ENCODE measurements at regions not wholly inside any gene's neighbourhood (a gene's known extent, or its start where the extent isn't known, plus 50 kb on each side); places are given as distances from the start of the nearest gene placed in this dataset.

DNA sequence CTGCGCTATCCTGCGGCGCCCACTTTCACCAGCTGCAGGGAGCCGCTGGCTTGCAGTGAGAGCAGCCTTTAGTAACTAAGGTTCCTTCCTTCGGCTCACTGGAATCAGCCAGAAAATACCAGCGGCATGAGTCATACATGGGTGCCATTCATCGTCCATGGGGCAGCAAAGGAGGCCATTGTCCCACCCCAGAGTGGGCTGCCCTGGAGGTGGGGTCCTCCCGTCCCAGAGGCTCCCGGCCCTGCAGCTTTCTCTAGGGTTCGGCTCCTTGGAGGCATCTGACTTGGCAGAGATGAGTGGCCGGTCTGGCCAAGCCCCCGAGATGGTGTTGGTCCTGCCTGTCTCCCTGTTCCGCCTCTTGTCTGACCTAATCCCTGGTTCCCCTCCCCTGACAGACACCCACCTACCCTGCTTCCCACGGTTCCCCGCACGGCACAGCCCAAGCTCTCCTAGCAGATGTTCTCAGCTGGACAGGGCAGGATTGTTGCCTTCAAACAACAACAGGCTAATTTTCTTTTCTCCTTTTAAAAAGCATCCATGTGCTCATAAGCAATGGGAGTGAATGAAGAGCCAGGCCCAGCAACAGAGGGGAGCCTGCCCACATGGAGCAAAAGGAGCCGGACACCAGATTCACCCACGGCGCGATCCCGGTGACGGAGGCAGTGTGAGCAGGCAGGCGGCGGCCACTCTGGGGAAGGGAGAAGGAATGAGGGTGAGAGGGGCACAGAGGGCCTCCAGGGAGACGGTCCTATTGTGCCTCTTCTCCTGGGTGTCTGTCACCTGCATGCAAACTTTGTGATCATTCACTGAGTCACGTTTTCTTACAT is 97.0 kb upstream of the COL5A1 start:
- no peaks in the 10 kb centered on the region for H4K20me1 ChIP-seq (ENCODE audit: control insufficient read depth, extremely low read depth, insufficient read depth, low read length)
- H3K79me2 ChIP-seq (ENCODE audit: control insufficient read depth, insufficient read depth, low read length): no peaks in the 10 kb centered on the region
- no peaks in the 10 kb centered on the region for H3K36me3 ChIP-seq (ENCODE audit: control insufficient read depth, insufficient read depth, low read length)
- peak; percentile 76 to 91 for DNase-seq (ENCODE audit: low read depth in 2 of 2)
- H3K4me2 ChIP-seq (ENCODE audit: extremely low read depth, insufficient read depth, low read length): peak overlapping the region; percentile 46
- no peak overlapping the region for H3K9ac ChIP-seq (ENCODE audit: insufficient read depth, low read length)
- H2AFZ ChIP-seq (ENCODE audit: low read length): peak overlapping the region; percentile 25
- H3K27me3 ChIP-seq (ENCODE audit: control insufficient read depth, insufficient read depth, low read length): no peaks in the 10 kb centered on the region
- no peak overlapping the region for H3K4me3 ChIP-seq (replicated peaks in 1 of 4; ENCODE audit: control extremely low read depth in 1 of 4, insufficient read depth in 1 of 4, low read depth in 3 of 4, low read length in 4 of 4)
- peaks cover 11% of the 10 kb centered on the region for H3K4me1 ChIP-seq (ENCODE audit: control insufficient read depth, extremely low read depth, insufficient read depth, low read length)
- TF ChIP-seq CTCF (conservative IDR thresholded peaks at IDR 0.05 in 1 of 2, IDR thresholded peaks at IDR 0.05 in 1 of 2; ENCODE audit: low read depth in 1 of 2, low read length in 2 of 2) (no peak), EZH2 (IDR thresholded peaks at IDR 0.05; ENCODE audit: low read length, missing control alignments) (no peak)
- peak overlapping the region; percentile 15 for H3K27ac ChIP-seq (ENCODE audit: insufficient read depth, low read length)
- H3K9me3 ChIP-seq (ENCODE audit: control insufficient read depth, insufficient read depth, low read depth, low read length): no peaks in the 10 kb centered on the region

GRCh38 chr9:134545215-134545542 is 96.4 kb upstream of the COL5A1 start:
- Histone ChIP-seq H3K27me3 (ENCODE audit: control insufficient read depth, insufficient read depth, low read length) (no peaks in the 10 kb centered on the region), H4K20me1 (ENCODE audit: control insufficient read depth, extremely low read depth, insufficient read depth, low read length) (no peaks in the 10 kb centered on the region), H3K79me2 (ENCODE audit: control insufficient read depth, insufficient read depth, low read length) (no peaks in the 10 kb centered on the region), H3K9ac (ENCODE audit: insufficient read depth, low read length) (peak overlapping the region; percentile 33), H3K4me3 (replicated peaks in 1 of 4; ENCODE audit: control extremely low read depth in 1 of 4, insufficient read depth in 1 of 4, low read depth in 3 of 4, low read length in 4 of 4) (no peak overlapping the region), H3K4me1 (ENCODE audit: control insufficient read depth, extremely low read depth, insufficient read depth, low read length) (peaks cover 11% of the 10 kb centered on the region), H3K36me3 (ENCODE audit: control insufficient read depth, insufficient read depth, low read length) (no peaks in the 10 kb centered on the region), H2AFZ (ENCODE audit: low read length) (no peak overlapping the region), H3K4me2 (ENCODE audit: extremely low read depth, insufficient read depth, low read length) (peak overlapping the region; percentile 33), H3K27ac (ENCODE audit: insufficient read depth, low read length) (peak overlapping the region; percentile 74), H3K9me3 (ENCODE audit: control insufficient read depth, insufficient read depth, low read depth, low read length) (no peaks in the 10 kb centered on the region)
- TF ChIP-seq EZH2 (IDR thresholded peaks at IDR 0.05; ENCODE audit: low read length, missing control alignments) (no peak), CTCF (conservative IDR thresholded peaks at IDR 0.05 in 1 of 2, IDR thresholded peaks at IDR 0.05 in 1 of 2; ENCODE audit: low read depth in 1 of 2, low read length in 2 of 2) (no peak)
- peak; percentile 29 to 34 for DNase-seq (ENCODE audit: low read depth in 2 of 2)

DNA sequence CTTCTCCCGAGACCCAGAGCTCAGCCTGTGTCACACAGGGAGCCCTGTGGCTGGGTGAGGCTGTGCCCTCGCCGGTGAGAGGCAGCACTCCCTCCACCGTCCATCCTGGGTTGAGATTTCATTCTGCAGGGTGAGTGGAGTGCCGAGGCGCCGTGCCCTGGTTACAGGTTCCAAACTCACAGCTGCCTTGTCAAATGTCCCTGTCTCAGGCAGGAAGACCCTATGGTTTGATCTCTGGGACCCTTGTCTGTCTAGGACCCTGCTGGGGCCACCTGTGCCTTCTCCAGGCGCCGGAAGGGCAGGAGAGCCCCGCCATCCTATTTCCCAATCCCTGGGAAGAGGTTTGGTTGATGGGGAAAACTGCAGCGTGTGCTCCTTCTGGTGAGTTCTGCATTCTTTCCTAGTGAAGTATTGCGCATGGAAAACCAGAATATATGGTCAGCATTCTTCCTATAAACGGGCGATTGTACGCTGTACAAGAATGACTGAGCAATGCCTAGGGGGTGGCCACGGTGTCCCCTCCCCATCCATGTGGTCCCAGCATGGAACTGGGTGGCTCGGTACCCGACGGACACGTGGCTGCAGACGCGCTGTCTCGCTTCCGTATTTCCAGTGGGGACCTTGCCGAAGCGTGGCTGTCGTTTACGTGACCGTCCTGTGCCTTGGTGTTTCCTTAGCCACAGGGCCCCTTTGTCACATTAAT is 95.9 kb upstream of the COL5A1 start:
- DNase-seq (ENCODE audit: low read depth in 2 of 2): peak; percentile 77 to 91
- no peaks in the 10 kb centered on the region for H3K27me3 ChIP-seq (ENCODE audit: control insufficient read depth, insufficient read depth, low read length)
- H3K9me3 ChIP-seq (ENCODE audit: control insufficient read depth, insufficient read depth, low read depth, low read length): no peaks in the 10 kb centered on the region
- H3K4me1 ChIP-seq (ENCODE audit: control insufficient read depth, extremely low read depth, insufficient read depth, low read length): peaks cover 11% of the 10 kb centered on the region
- H3K4me2 ChIP-seq (ENCODE audit: extremely low read depth, insufficient read depth, low read length): peak overlapping the region; percentile 49
- H3K36me3 ChIP-seq (ENCODE audit: control insufficient read depth, insufficient read depth, low read length): no peaks in the 10 kb centered on the region
- no peaks in the 10 kb centered on the region for H4K20me1 ChIP-seq (ENCODE audit: control insufficient read depth, extremely low read depth, insufficient read depth, low read length)
- TF ChIP-seq CTCF (conservative IDR thresholded peaks at IDR 0.05 in 1 of 2, IDR thresholded peaks at IDR 0.05 in 1 of 2; ENCODE audit: low read depth in 1 of 2, low read length in 2 of 2) (no peak), EZH2 (IDR thresholded peaks at IDR 0.05; ENCODE audit: low read length, missing control alignments) (no peak)
- H2AFZ ChIP-seq (ENCODE audit: low read length): peak overlapping the region; percentile 11
- peak overlapping the region; percentile 33 for H3K9ac ChIP-seq (ENCODE audit: insufficient read depth, low read length)
- H3K79me2 ChIP-seq (ENCODE audit: control insufficient read depth, insufficient read depth, low read length): no peaks in the 10 kb centered on the region
- H3K27ac ChIP-seq (ENCODE audit: insufficient read depth, low read length): peak overlapping the region; percentile 74
- H3K4me3 ChIP-seq (replicated peaks in 1 of 4; ENCODE audit: control extremely low read depth in 1 of 4, insufficient read depth in 1 of 4, low read depth in 3 of 4, low read length in 4 of 4): peak overlapping the region in 1 of 4 experiments; percentile 31
